ENCODE measurements at regions not wholly inside any gene's neighbourhood (a gene's known extent, or its start where the extent isn't known, plus 50 kb on each side); places are given as distances from the start of the nearest gene placed in this dataset.
"Not testable (repeated sequence)": the region's sequence is repeated elsewhere in the genome, so short reads cannot be mapped to it uniquely, and the experiment has no call there.

DNA sequence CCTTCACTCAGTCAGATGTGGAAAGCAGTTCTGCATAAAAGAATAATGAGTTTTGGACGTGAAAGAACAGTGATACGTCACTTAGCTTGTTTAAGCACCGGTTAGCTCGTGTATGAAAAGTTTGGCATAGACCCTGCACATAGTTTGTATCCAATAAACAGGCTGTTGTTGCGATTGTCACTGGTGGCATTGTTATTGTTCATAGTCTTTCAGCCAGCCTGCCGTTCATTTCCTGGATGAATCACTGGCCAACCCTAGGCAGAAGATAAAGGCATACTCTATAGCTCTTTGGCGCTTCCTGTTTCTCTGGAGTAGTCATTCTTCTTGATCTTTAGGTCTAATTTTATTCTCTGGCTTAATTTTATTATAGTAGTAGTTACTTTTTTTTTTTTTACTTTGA lies 57.8 kb upstream of the ANKRD30A start:
- DNase-seq (ENCODE audit: low spot score): peak; percentile 7

DNA sequence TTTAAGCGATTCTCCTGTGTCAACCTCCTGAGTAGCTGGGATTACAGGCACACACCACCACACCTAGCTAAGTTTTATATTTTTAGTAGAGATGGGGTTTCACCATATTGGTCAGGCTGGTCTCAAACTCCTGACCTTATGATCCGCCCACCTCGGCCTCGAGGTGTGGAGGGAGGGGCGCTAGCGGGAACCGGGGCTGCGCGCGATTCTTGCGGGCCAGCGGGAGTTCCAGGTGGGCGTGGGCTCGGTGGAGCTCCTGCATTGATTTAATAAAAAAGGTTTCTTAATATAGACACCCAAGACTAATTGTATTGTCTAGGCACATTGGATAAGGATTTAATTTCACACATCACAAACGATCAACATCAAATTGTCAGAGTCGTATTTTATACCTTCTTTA lies 63.1 kb upstream of the ANKRD30A start:
- DNase-seq (ENCODE audit: low spot score): not testable (repeated sequence)

DNA sequence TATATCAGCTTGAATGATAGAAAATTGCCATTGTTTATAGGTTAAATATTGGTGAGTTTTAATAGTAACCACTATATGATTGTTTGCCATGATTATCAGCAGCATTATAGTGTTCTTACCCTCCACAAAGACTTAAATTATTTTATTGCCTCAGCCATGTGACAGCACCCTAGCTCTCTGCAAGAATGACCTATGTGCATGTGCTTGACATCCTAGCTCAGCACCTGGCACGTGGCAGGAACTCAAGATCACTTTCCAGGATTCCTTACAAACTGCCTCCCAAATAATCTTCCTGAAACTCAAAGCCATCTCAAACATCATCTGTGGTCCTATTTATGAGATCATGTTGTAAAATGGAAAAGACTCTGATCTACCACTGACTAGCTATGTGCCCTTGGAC lies 68.1 kb upstream of the ANKRD30A start:
- DNase-seq (ENCODE audit: low spot score): no peak

DNA sequence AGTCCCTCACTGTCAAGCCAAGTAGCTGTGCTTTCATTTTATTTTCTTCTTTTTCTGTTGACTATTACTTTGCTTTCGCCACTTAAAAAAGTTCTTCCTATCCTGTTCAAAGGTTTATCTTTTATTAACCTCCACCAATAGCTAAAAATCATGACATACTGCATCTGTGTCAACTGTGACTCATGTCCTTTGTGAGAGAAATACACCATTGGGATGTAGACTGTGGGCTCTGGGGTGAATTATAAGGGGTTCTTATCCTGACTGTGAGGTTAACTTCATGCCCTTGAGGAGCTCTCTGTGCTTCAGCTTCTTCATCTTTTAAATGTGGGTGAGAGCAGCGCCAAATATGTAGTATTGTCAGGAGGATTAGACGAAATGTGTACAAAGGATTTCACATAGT lies 71.9 kb upstream of the ANKRD30A start:
- no peak for DNase-seq (ENCODE audit: low spot score)

DNA sequence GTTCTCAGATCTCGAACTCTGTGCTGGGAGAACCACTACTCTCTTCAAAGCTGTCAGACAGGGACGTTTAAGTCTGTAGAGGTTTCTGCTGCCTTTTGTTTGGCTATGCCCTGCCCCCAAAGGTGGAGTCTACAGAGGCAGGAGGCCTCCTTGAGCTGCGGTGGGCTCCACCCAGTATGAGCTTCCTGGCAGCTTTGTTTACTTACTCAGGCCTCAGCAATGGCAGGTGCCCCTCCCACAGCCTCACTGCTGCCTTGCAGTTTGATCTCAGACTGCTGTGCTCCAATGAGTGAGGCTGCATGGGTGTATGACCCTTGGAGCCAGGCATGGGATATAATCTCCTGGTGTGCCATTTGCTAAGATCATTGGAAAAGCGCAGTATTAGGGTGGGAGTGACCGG lies 75.4 kb upstream of the ANKRD30A start:
- not testable (repeated sequence) for DNase-seq (ENCODE audit: low spot score)

DNA sequence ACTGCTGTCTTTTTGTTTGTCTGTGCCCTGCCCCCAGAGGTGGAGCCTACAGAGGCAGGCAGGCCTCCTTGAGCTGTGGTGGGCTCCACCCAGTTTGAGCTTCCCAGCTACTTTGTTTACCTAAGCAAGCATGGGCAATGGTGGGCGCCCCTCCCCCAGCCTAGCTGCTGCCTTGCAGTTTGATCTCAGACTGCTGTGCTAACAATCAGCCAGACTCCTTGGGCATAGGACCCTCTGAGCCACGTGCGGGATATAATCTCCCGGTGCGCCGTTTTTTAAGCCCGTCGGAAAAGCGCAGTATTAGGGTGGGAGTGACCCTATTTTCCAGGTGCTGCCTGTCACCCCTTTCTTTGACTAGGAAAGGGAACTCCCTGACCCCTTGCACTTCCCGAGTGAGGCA lies 81.1 kb upstream of the ANKRD30A start:
- DNase-seq (ENCODE audit: low spot score): not testable (repeated sequence)

DNA sequence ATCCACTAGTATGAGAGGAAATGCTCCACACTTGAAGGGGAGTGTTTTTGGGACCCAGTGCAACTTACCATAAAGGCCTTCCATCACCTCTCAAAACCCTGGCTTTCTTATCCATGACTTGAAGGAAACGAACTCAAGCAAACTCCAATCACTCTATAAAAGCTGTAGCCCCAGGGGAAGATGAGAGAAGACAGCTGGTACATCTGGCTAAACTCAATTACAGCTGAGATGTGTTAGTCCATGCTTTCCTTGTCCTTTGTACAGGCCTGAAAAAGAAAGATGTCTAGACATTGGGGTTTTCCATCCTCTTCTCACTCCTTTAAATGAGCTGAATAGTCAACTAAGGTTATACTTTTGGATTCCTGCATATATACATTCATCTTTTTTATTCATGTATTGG lies 89.5 kb upstream of the ANKRD30A start:
- no peak for DNase-seq (ENCODE audit: low spot score)

DNA sequence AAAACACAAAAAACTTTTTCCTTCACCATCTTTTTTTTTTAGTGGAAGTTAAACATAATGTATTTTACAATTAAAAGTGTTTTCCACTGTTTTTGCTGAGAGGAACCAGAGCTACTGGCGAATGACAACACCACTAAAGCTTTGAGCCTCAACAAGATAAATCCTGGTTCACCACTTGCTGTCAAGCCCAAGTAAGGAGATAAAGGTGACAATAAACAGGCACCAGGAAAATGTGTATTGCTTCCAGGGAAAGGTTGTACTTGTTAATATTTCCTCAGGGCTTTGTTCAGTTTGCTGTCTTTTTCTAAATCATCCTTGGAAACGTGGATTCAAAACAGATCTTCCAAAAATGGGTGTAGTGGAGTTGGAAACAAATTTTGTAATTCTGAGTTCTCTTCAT lies 109.9 kb upstream of the ANKRD30A start:
- no peak for DNase-seq (ENCODE audit: low spot score)

DNA sequence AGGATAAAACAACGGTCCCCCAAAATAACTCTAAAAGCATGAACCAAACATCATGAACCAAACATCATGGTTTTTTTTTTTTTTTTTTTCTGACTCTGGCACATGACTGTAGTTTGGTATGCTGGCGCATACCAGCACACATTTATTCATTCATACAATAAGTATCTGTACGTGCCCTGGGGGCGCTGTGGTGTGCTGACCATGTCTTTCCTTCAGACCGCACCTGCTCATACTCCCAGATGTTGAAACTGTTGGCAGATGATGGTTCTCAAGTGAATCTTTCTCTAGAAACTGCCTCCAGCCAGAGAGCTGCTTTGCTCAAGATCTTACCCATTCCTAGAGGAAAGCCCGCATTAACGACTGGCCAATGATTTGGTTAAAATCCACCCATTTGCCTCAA lies 114.7 kb upstream of the ANKRD30A start:
- DNase-seq (ENCODE audit: low spot score): no peak

DNA sequence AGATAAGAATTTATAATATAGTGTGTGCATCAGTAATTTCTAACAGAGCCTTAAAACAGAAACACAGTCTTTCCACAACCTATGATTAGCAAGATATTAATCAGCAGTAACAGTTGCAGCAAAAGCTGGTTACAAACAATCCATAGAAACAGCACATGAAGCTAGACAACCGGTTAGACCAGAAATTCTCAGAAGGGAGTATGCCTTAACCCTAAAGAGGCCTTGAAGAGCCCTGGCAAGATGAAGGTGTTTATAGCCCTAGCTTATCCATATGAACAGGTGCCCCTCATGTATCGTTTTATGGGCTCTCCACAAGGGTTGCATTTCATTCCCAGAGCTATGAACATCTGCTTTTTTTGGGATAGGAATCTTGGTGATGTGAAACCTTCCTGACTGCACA lies 117.1 kb upstream of the ANKRD30A start:
- DNase-seq (ENCODE audit: low spot score): not testable (repeated sequence)

DNA sequence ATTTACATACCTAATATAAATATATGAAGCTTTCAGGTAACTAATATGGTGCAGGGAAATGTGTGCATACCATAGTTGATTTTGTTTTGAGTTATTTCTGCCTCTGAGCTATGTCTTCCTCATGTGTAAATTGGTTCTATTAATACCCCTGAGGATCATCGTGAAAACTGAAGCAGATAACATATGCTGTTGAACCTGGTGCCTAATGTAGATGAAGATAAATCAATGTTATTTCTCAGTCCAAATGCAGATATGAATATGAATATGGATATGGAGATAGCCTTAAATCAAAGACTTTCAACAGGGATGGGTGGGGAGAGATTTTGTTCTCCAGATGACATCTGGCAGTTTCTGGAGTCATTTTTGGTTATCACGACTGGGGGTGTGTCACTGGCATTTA lies 122.3 kb upstream of the ANKRD30A start:
- no peak for DNase-seq (ENCODE audit: low spot score)

DNA sequence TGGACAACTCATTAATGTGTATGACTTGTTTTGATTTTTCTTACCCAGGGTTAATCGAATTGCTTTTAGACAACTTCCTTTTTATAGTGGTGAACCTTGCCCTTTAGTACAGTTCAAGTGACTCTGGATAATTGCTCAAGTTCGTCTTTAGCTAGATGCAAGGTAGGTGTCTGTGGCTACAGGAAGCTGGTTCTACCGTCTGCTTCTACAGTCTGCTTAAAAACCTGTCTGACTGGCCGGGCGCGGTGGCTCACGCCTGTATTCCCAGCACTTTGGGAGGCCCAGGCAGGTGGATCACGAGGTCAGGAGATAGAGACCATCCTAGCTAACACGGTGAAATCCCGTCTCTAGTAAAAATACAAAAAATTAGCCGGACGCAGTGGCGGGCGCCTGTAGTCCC lies 129.6 kb upstream of the ANKRD30A start:
- DNase-seq (ENCODE audit: low spot score): not testable (repeated sequence)

DNA sequence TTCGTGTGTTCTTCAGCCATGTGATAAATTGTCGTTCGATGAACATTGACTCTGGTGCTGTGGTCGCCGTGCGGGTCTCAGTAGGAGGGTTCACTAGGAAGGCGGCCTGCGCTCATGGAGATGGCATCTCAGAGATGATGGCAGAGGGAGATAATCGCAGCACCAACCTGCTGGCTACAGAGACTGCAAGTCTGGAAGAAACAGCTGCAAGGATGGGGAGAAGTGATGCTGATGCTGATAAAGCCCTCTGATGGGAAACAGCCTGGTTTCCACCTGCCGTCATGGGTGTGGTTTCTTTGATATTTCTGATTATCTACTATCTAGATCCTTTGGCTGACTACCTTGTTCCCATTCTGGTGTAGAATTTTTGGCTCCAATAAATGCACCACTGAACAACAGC lies 130.5 kb upstream of the ANKRD30A start:
- no peak for DNase-seq (ENCODE audit: low spot score)

DNA sequence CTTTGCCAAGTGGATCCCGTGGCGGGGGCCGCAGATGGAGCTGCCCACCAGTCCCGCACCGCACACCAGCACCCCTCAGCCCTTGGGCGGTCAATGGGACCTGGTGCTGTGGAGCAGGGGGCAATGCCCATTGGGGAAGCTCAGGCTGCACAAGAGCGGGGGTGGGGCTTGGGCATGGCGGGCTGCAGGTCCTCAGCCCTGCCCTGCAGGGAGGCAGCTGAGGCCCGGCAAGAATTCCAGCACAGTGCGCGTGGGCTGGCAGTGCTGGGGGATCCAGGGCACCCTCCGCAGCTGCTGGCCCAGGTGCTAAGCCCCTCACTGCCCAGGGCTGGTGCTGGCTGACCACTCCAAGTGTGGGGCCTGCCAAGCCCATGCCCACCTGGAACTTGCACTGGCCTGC lies 136.2 kb upstream of the ANKRD30A start:
- no peak for DNase-seq (ENCODE audit: low spot score)

DNA sequence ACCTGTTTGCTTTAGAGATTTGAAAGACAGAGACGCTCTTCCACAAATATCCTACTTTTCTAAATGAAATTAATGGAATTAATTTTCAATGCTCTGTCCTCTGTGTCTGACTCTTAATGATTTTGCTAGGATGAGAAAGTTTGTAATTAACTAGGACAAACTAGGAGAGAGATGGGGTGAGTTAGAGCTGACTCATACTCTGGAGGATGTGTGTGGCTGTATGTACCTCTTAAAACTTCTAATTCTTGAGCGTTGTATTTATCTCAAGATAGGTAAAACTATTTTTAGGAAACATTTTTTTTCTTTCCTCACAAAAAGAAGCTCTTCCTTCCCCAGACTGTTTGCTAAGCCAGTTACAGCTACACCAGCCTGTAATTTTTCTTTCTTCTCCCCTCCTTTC lies 178.8 kb upstream of the ANKRD30A start:
- no peak for DNase-seq (ENCODE audit: low spot score)

DNA sequence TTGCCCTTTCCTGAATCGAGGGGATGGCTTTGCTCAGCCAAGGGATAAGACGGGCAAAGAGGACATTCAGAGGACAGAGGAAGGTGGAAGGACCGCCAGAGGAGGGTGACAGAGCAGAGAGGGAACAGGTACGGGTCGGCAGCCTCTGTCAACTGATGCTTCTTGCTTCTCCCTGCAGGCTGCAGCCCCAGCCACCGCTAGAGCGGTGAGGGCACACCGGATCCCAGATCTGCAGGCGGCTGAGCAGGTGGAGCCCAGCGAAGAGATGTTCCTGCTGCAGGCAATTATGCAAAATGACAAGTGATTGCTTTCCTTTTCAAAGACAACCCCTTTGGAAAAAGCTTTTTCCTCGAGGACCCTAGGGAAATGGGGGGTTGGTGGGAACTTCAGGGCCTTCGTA lies 181.9 kb upstream of the ANKRD30A start:
- no peak for DNase-seq (ENCODE audit: low spot score)

DNA sequence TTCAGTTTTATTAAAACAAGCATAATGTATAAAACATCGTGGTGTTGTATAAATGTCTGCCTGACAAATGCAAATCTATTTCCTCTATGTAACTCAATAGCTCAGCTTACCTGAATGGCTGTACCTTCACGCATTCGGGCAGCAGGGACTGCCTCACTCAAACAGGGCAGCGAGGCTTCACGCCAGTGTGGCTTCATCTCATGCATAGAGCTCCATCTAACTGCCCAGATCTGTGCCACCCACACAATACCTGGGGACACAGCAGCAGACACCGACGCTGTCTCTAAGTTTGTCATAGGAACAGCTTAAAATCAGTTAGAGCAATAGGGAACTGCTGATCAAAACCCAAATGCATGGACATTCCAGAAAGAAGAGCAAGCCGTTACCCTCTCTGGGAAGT lies 182.8 kb upstream of the ANKRD30A start:
- DNase-seq (ENCODE audit: low spot score): no peak

DNA sequence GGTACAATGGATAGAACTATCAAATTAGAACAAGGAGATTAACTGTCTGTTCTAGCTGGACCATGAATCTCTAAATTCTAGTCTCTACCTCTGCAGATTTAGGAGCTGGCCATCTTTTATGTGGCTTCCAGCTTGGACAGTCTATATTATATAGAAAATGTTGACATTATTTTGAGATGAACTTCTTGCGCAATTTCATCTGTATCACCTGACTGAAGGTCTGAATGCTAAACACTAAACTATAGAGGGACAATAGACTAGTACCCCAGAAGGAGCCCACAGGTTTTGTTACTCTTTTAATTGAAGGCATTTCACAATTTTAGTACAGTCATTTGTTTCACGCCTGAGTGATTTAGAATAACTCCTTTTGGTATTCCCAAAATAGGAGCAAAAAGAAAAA lies 222.4 kb upstream of the ANKRD30A start:
- DNase-seq (ENCODE audit: low spot score): no peak

DNA sequence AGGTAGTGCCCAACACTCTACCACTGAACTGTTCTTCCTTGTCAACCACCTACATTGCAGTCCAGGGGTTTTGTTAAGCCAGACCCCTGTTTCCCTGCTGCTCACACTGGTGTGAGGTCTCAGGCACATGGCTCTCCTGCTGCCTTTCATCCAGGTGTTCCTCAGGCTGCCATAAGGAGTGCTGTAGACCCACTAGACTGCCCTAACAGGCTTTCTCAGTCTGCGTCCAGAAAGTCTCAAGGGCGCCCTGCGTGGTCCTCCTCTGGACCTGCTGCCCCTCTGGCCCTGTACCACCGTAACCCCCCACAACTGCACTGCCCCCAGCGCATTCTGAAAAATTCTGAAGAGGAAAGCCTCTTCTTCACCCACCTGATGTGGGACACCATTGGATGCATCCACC lies 225.7 kb upstream of the ANKRD30A start:
- no peak for DNase-seq (ENCODE audit: low spot score)

DNA sequence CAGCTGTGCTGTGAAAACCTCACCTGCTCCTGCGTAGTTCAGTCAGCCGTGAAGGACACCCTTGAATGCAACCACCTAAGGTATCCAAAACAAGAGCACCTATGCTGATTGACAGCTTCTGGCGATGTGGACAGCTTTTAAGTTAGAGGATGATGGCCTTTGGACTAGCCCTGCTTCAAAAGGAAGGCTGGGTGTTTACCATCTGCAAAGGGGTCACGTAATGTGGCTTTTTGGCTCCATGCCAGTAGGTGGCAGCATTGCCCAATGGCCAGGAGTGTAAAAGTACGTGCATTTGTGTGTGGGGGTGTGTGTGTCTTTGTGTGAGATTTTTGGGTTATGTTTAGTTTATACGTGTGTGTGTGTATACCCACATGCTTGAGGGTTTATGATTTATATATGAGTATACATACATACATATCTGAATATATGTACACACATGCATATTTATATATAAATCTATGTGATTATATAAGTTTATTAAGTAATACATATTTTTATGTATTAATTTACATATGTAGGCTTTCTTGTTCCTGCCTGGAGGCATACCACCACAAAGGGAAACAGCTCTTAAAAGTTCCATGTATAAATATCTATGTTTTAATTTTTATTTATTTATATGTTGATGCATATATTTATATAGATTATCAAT lies 236.3 kb upstream of the ANKRD30A start:
- DNase-seq (ENCODE audit: low spot score): peak; percentile 63

DNA sequence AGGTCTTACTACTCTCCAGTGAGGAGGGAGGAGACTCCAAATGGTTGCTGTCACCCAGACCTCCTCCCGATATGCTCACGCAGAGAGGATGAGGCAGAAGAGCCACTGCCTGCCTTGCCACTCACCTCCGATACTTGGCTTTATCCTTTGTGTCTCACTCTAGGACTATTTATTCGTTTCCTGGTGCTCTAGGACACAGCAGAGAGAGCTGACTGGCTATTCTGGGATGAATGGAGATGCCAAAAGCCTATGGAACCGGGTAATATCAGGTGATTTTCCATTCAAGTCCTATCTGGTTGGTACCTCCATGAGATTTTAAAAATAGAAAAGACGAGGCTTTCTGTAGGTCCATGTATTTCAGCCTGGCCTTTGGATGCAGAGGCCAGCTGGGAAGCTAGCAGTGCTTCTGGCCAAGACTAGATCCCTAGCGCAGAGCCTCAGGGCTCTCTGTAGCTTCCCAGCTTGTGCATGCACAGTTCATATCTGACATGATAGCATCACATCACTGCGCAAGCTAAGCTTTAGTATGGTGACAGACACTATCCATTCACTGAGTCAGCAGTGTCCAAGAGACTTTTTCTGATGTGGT lies 239.0 kb upstream of the ANKRD30A start:
- DNase-seq (ENCODE audit: low spot score): no peak

DNA sequence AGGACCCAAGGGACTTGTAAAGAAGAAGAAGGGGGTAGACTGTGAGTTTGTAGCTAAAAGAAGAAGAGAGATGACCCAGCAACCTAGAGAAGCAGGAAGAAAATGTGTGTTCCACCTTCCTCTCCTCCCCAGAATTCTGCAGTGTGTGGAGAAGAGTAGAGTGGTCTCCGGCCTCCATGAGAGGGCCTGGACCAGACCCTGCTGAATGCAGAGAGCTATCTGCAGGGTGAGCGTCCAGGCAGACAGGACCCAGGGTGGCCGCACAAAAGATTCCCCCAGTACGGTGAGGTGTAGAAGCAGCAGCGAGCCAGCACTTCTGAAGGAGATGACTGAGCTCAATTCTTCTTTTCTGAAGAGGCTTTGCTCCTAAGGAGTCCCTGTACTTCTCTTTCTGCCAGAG lies 239.7 kb upstream of the ANKRD30A start:
- no peak for DNase-seq (ENCODE audit: low spot score)

DNA sequence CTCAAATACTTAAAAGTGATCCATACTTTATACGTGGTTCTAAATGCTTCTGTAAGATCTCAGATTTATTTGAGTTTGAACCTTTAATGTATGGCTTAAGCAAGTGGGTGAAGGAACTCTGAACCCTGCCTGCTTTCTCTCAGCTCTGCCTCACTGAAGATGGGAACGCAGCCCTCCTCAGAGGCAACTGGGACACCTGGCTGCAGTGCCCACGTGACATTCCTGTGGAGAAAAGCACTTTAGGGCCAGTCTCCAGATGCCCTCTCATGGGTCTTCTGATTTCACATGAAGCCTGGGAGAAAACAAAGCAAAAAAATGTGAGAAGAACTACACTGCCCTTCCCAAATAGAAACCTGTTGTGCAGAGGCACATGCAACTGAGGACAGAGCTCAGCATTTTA lies 242.6 kb upstream of the ANKRD30A start:
- no peak for DNase-seq (ENCODE audit: low spot score)

DNA sequence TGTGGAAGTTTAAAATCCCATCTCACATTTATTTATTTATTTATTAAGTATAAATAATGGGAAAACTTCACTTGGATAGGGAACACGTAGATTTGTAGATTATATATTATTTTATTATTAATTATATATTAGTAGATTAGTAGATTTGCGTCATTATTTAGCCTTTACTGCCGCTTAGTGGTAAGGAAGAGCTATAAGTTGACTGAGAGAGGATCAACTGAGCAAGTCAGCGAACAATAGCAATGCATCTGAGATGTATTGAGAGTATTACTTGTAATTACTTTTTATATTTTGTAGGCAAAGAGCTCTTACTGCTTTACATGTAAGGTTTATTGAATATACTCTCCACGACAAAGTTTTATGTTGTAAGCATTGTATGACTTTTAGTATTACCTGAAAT lies 244.5 kb upstream of the ANKRD30A start:
- peak; percentile 14 for DNase-seq (ENCODE audit: low spot score)
